SK-N-SH (cell line): ENCODE measurements at regions not wholly inside any gene's neighbourhood (a gene's known extent, or its start where the extent isn't known, plus 50 kb on each side); places are given as distances from the start of the nearest gene placed in this dataset.

Source experiments
- ELF1 ChIP-seq: IDR thresholded peaks from 2 replicates; pipeline ENCODE4 v1.4.0; 2012
- EP300 ChIP-seq, 2 experiments: IDR thresholded peaks; 2 replicates each; pipeline versions ENCODE4 v1.4.0 to v1.6.1; 2012; ENCODE audit warnings: borderline replicate concordance in 1 of 2, low read depth in 1 of 2, low read length in 1 of 2
- GABPA ChIP-seq: IDR thresholded peaks from 2 replicates; pipeline ENCODE4 v1.4.0; 2012; ENCODE audit warnings: low read depth, mild to moderate bottlenecking
- MAX ChIP-seq: IDR thresholded peaks from 2 replicates; pipeline ENCODE4 v1.4.0; 2012; ENCODE audit warnings: low read depth
- SMC3 ChIP-seq: IDR thresholded peaks from 2 replicates; pipeline ENCODE4 v1.6.1; 2012; ENCODE audit warnings: low read depth, low read length, improper control_type of control experiment
- TCF12 ChIP-seq: IDR thresholded peaks from 2 replicates; pipeline ENCODE4 v1.4.0; 2012
- TF ChIP-seq, protein P1 (sequence below): fragments of 200-600 bp; sonication (generic); IDR thresholded peaks from 2 replicates; pipeline ENCODE4 v1.6.1; 2017; ENCODE audit warnings: antibody characterized with exemption, mild to moderate bottlenecking, moderate library complexity
- TF ChIP-seq, protein P2 (sequence below): fragments of 150-350 bp; IDR thresholded peaks from 2 replicates; pipeline ENCODE4 v1.6.1; 2017; ENCODE audit warnings: antibody characterized with exemption, low read length, low read depth, borderline replicate concordance

DNA sequence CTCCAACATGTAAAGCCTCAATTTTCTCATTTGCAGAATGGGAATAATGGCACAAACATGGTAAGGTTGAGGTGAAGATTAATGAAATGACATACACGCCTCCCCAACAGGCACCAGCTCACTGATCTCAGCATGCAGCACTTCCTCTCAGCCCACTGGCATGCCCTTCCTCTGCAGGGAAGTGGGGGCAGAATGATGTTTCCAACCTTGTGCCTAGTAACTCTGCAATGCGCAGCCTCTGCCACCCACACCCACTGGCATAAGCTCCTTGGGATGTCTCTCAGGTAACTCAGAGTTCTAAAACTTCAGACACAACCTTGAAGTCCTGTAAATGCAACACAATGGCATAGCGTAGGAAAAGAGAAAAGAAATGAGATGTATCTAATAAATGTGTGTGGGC, 540.7 kb downstream of the HTR7 start:
- TF ChIP-seq MAX (no peak), ELF1 (no peak), TCF12 (no peak), GABPA (no peak), SMC3 (no peak), EP300 (IDR thresholded peaks at IDR 0.05; ENCODE audit: borderline replicate concordance in 1 of 2, low read depth in 1 of 2, low read length in 1 of 2) (no peak)
- TF ChIP-seq, protein P1, sequence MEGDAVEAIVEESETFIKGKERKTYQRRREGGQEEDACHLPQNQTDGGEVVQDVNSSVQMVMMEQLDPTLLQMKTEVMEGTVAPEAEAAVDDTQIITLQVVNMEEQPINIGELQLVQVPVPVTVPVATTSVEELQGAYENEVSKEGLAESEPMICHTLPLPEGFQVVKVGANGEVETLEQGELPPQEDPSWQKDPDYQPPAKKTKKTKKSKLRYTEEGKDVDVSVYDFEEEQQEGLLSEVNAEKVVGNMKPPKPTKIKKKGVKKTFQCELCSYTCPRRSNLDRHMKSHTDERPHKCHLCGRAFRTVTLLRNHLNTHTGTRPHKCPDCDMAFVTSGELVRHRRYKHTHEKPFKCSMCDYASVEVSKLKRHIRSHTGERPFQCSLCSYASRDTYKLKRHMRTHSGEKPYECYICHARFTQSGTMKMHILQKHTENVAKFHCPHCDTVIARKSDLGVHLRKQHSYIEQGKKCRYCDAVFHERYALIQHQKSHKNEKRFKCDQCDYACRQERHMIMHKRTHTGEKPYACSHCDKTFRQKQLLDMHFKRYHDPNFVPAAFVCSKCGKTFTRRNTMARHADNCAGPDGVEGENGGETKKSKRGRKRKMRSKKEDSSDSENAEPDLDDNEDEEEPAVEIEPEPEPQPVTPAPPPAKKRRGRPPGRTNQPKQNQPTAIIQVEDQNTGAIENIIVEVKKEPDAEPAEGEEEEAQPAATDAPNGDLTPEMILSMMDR = no peak
- TF ChIP-seq, protein P2, sequence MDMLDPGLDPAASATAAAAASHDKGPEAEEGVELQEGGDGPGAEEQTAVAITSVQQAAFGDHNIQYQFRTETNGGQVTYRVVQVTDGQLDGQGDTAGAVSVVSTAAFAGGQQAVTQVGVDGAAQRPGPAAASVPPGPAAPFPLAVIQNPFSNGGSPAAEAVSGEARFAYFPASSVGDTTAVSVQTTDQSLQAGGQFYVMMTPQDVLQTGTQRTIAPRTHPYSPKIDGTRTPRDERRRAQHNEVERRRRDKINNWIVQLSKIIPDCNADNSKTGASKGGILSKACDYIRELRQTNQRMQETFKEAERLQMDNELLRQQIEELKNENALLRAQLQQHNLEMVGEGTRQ = no peak
